ENCODE measurements at regions not wholly inside any gene's neighbourhood (a gene's known extent, or its start where the extent isn't known, plus 50 kb on each side); places are given as distances from the start of the nearest gene placed in this dataset.

DNA sequence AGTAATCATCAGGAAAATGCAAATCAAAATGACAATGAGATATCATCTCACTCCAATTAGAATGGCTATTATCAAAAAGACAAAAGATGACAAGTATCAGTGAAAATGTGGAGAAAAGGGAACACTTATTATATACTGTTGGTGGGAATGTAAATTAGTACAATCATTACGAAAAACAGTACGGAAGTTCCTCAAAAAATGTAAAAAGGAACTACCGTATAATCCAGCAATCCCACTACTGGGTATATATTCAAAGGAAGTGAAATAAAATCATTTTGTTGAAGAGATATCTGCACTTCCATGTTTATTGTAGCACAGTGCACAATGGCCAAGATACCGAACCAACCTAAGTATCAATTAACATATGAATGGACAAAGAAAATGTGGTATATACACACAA, 52.4 kb upstream of the TEX51 start:
- Mint-ChIP-seq H3K4me3 (no peak overlapping the region), H3K4me1 (no peaks in the 10 kb centered on the region), H3K9me3 (no peaks in the 10 kb centered on the region), H3K27me3 (ENCODE audit: low read depth) (no peaks in the 10 kb centered on the region), H3K36me3 (ENCODE audit: low read depth) (no peaks in the 10 kb centered on the region), H3K27ac (no peak overlapping the region)
- TF ChIP-seq, protein P1, sequence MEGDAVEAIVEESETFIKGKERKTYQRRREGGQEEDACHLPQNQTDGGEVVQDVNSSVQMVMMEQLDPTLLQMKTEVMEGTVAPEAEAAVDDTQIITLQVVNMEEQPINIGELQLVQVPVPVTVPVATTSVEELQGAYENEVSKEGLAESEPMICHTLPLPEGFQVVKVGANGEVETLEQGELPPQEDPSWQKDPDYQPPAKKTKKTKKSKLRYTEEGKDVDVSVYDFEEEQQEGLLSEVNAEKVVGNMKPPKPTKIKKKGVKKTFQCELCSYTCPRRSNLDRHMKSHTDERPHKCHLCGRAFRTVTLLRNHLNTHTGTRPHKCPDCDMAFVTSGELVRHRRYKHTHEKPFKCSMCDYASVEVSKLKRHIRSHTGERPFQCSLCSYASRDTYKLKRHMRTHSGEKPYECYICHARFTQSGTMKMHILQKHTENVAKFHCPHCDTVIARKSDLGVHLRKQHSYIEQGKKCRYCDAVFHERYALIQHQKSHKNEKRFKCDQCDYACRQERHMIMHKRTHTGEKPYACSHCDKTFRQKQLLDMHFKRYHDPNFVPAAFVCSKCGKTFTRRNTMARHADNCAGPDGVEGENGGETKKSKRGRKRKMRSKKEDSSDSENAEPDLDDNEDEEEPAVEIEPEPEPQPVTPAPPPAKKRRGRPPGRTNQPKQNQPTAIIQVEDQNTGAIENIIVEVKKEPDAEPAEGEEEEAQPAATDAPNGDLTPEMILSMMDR (IDR thresholded peaks at IDR 0.05; ENCODE audit: unreplicated experiment in 3 of 3): no peak

Measured in nephron (organoid).